HG02798 (cell line): ENCODE measurements at regions not wholly inside any gene's neighbourhood (a gene's known extent, or its start where the extent isn't known, plus 50 kb on each side); places are given as distances from the start of the nearest gene placed in this dataset.

Source experiments
- ATAC-seq: cut with Tn5 transposase; IDR thresholded peaks from one replicate; pipeline ENCODE4 v1.9.1; 2021; ENCODE audit warnings: mild to moderate bottlenecking; ENCODE audit not compliant: unreplicated experiment, poor library complexity

DNA sequence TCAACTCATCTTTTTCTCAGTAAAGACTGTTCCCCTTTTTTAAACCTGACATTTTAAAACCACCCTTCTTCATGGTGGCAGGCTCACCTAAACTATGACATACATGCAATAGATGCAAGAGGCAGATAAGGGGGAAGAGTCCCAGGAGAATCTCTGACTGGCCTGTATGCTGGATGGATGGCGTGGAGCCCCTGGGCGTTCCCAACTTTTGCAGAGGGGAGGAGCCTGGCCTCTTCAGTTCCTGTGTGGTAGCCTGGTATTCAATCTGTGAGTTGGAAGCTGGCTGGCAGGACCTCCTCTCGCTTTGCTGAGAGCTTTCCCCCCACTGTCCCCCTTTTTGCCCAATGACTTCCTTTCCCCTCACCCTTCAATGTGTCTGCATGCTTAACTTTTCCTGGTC lies 217.6 kb upstream of the CA10 start:
- ATAC-seq = no peak

DNA sequence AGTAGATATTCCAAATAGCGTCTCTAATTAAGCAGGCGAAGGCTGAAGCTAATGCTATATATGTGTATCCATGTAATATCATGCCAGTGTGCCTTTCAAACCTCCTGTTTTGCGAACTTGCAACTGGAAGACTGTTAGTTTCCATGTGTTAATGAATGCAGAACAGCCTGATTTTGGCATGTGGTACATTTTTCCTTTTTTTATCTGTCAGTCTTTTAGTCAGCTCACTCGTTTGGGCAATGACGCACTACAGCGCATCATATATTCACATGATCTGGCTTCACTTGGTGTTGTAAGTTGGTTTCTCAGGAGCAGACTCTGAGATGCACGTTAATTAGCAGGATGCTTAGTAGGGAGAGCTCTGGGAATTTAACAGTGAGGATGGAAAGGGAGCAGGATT lies 210.4 kb upstream of the CA10 start:
- ATAC-seq = no peak

GRCh38 chr17:52357854-52358253 lies 199.3 kb upstream of the CA10 start:
- no peak for ATAC-seq

DNA sequence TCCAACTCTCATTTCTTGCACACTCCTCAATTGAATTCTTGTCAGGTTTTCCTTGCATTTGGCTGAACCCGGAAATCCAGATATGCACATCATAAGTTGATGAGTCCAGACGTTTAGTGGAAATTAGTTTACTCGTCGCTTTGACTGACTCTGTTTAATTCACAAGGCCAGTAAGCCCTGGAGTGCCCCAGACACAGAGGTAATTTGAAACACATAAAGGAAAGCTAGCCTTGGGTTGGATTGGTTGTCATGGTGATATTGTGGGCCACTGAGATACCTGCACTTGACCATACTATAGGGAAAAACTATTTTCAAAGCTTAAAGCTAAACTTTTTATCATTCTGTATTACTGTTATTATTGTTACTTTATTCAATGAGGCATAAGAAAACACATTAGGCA lies 178.3 kb upstream of the CA10 start:
- ATAC-seq = no peak

- no peak for ATAC-seq
These were observed 147.8 kb upstream of the CA10 start for GRCh38 chr17:52306314-52306713.

DNA sequence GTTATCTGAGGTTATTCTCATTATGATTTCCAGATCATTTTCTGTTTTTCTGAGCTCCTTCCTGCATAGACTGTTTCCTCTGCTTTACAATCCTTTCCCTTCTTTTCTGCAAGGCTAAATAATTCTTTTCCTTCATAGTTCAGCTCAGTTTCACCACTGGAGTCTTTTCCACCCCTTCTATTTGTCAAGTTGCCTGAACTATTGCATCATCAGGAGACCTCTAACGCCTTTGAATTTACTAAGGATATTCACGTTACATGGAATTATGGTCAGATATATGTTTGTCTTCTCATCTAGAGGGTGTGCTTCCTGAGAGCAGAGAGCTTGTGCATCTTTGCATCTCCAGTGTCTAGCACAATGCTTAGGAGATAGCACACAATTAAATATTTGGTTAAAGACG lies 140.4 kb upstream of the CA10 start:
- no peak for ATAC-seq

DNA sequence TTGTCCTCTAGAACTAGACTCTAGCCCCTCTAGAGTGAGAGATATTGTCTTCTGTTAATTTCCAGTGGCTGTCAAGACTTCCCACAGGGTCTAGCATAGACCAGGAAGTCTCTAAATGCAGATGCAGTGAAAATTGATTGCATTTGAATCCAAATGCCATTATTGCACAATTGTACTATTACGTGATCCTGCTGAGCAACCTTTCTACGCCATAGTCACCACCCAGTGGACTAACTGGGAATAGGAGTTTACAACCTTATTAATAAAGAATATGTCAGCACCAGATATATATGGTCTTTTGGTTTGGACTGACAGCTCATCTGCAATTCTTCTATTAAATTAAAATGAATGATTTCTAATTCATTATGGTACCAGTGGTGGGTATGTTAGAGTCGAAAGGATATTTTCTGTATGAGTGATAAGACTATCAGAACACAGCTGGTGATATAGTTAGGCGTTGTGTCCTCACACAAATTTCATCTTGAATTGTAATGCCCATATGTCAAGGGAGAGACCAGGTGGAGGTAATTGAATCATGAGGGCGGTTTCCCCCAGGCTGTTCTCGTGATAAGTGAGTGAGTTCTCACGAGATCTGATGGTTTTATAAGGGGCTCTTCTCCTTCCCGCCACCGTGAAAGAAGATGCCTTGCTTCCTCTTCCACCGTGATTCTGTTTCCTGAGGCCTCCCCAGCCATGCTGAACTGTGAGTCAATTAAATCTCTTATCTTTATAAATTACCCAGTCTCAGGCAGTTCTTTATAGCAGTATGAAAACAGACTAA lies 138.9 kb upstream of the CA10 start:
- no peak for ATAC-seq

DNA sequence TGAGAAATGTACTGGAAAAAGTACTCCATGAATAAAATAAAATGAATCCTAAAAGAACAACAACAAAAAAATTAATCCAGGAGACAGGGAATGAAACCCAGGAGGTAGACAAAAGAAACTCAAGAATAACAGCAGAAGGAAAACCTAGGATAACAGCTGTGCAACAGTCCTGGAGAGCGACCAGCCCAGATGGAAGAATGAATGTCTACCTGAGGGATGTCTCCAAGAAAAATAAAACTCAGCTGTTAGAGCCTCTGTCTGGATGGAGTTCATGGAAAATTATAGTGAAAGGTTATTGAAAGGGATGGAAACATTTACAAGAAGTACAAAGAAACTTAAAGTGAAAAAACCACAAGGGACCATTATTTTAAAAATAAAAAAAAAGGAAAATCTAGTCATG lies 135.8 kb upstream of the CA10 start:
- ATAC-seq = no peak

DNA sequence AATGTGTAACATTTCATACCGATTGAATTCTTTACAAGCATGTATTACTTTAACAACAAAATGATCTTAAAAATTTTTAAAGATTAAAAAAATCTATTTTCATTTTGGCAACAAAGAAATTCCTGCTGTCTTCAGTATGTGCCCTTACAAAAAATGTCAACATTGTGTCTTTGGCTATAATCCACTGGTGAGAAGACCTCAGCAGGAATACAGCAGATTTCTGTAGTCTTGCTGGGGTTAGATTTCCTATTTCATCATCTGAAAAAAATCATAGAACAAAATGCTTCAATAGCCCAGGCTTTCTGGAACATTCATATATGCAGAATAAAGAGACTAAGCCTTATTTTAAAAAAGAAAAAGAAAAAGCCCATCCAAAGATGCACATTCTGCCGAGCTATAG lies 129.1 kb upstream of the CA10 start:
- no peak for ATAC-seq

DNA sequence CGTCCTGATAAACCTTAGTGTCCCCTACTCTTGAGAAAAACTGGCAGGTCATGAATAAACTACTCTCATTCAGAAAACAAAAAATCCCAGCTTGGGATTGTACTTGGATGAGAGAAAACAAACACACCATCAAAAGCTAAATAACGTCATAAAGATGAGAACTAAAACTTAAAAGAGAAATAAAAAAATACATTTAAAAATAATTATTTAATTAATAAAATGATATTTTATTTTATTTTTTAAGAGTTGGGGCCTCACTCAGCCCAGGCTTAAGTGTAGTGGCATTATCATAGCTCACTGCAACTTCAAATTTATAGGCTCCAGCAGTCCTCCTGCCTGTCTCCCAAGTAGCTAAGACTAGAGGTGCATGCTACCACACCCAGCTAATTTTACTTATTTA lies 125.4 kb upstream of the CA10 start:
- ATAC-seq = no peak

DNA sequence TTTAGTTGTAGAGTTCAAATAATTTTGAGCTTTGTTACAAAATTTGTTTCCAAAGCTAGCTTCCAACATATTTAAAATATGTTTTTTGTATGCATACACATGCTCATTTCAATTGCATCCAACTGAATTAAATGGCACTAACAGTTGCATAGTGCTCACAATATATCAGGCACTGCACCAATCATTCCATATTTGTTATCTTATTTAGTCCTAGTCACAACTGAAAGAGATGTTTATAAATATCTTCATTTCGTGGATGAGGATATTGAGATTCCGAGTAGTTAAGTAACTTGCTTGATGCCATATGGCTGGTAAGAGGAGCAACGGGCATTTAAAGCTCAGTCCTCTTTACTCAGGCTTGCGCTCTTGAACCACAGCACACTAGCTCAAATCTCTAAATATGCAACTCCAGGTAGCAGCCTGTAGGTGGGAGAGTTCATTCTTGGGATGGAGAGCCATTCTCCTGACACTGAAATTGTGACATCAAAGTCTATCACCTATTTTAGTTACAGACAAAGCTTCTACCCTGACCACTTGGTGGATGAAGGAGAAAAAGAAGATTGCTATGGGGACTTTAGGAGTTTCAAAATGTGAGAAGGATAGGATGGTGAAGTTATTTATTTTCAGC lies 118.0 kb upstream of the CA10 start:
- no peak for ATAC-seq

DNA sequence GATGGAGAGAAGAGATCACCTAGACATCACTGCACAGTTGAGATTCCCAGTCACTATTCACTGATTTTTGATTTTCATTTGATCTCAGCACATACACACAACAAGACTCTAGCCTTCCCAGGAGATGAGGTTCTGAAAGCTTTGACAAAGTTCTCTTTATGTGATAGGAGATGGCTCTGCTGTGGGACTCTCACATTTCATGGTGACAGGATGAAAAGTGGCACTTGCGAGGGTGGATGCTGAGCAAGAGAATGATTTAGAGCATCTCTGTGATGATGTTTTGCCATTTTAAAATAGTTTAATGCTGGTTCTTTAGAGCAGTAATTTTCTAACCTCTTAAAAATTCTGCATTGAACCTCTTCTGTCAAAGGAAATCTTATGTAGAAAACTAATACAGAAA lies 113.3 kb upstream of the CA10 start:
- no peak for ATAC-seq

DNA sequence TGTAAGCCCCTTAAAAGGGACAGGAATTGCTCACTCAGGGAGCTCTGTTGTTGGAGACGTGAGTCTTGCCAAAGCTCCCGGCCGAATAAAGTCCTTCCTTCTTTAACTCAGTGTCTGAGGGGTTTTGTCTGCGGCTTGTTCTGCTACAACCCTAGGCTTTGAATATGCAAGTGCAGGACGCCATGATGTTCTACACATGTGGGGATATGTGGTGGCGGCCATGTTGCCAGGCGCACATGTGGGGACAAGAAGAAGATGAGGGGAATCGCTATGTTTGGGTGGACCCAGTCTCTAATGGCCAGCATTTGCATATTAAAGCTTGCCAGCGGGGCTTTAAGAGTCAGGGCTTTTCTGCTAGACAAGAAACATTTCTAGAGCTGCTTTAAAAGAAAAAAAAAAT lies 96.8 kb upstream of the CA10 start:
- ATAC-seq = no peak

GRCh38 chr17:52244689-52245088 lies 86.2 kb upstream of the CA10 start:
- ATAC-seq = no peak

GRCh38 chr17:52242268-52242667 lies 83.8 kb upstream of the CA10 start:
- ATAC-seq = no peak

GRCh38 chr17:52237151-52237550 lies 78.6 kb upstream of the CA10 start:
- ATAC-seq = no peak

DNA sequence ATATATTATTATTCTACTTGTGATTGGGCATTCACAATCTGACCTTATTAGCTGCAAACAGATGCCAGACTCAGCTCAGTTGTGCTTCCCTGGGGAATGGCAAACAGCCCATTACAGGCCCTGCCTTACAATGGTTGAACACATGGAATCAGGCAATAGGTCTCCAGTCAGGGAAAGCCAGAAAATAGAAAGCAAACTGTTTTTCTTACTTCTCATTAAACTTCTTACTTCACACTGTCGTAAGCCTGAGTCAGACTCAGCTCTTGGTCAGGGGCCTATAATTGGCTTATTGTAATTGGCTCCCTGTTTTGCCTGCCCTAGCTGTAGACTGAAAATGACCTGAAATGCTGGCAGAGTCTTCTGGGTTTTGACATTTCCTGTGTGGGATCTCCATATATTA lies 77.0 kb upstream of the CA10 start:
- no peak for ATAC-seq

DNA sequence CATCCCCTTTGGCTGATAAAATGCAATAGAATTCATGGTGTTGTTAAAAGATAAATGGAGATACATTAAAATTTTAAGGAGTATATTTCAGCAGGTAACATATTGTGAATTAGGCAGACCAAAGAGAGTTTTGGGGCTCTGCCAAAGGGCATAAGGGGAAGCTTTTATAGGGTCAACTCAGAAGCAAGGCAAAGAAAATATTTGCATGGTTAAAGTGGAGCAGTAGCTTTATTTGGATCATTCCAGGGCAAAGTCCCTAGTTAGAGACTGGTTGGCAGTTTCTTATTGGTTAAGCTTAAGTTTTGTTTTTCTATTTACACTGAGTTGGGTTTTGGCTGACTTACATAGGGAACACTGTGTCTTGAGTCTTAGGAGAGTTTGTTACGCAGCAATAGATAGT lies 75.1 kb upstream of the CA10 start:
- ATAC-seq = no peak

GRCh38 chr17:52233176-52233575 lies 74.7 kb upstream of the CA10 start:
- ATAC-seq = no peak

- no peak for ATAC-seq
These were observed 70.3 kb upstream of the CA10 start for GRCh38 chr17:52228823-52229222.

- no peak for ATAC-seq
These were observed 69.4 kb upstream of the CA10 start for GRCh38 chr17:52227926-52228325.

- no peak for ATAC-seq
These were observed 54.9 kb upstream of the CA10 start for GRCh38 chr17:52213451-52213850.
